RWPE1 (cell line): ENCODE measurements at regions not wholly inside any gene's neighbourhood (a gene's known extent, or its start where the extent isn't known, plus 50 kb on each side); places are given as distances from the start of the nearest gene placed in this dataset.

Experiments
- CTCF ChIA-PET: fragments of 350-600 bp; sonication (Branson Sonifier 250); formaldehyde crosslinking; extraction: SDS; loops from one replicate; lab custom pipeline; 2021; lab: Yijun Ruan, JAX
- POLR2A ChIA-PET: fragments of 400-600 bp; formaldehyde crosslinking; extraction: SDS; loops from one replicate; lab custom pipeline; 2020; ENCODE audit warnings: antibody characterized with exemption; ENCODE audit not compliant: low non-redundant PET; lab: Yijun Ruan, JAX
- DNase-seq: peaks from one replicate; pipeline ENCODE4 v3.0.0; 2012; ENCODE audit warnings: low spot score
- H3K27ac ChIP-seq: fragments of 450-650 bp; 2 replicates; pipeline ENCODE4 v1.5.1; 2017
- CTCF ChIP-seq: fragments of 450-650 bp; conservative IDR thresholded peaks from 2 replicates; pipeline ENCODE4 v1.5.1; 2017; ENCODE audit warnings: low read depth, mild to moderate bottlenecking

GRCh38 chr5:60402161-60402785, 297.7 kb downstream of the DEPDC1B start:
- H3K27ac ChIP-seq = no peak overlapping the region
- no peak for DNase-seq
- TF ChIP-seq CTCF = no peak
- ChIA-PET CTCF (interaction anchor here (0.6 kb wide), 2 partner anchors 23 to 27 kb away, joined by 4 to 8 read pairs; no protein-coding TSS in a partner anchor), POLR2A (no interaction called here)

GRCh38 chr5:60401526-60401925, 298.4 kb downstream of the DEPDC1B start:
- CTCF ChIA-PET = no interaction called here
- POLR2A ChIA-PET = no interaction called here
- DNase-seq = no peak
- H3K27ac ChIP-seq = no peak overlapping the region
- no peak for TF ChIP-seq CTCF

GRCh38 chr5:60399507-60399906, 300.5 kb downstream of the DEPDC1B start:
- DNase-seq = no peak
- no peak for TF ChIP-seq CTCF
- ChIA-PET POLR2A (no interaction called here), CTCF (no interaction called here)
- H3K27ac ChIP-seq = no peak overlapping the region

- no peak overlapping the region for H3K27ac ChIP-seq
- no peak for TF ChIP-seq CTCF
- CTCF ChIA-PET = interaction anchor here (0.7 kb wide), 2 partner anchors 242 to 270 kb away, joined by 3 read pairs; no protein-coding TSS in a partner anchor
- no peak for DNase-seq
- POLR2A ChIA-PET = no interaction called here
Observed at GRCh38 chr5:60395712-60396329, 304.1 kb downstream of the DEPDC1B start.

- DNase-seq = no peak
- POLR2A ChIA-PET = no interaction called here
- no peak for TF ChIP-seq CTCF
- CTCF ChIA-PET = no interaction called here
- H3K27ac ChIP-seq = no peak overlapping the region
Observed at GRCh38 chr5:60387051-60387440, 312.9 kb downstream of the DEPDC1B start.

GRCh38 chr5:60386436-60387050, 313.4 kb downstream of the DEPDC1B start:
- POLR2A ChIA-PET = no interaction called here
- no peak overlapping the region for H3K27ac ChIP-seq
- no peak for TF ChIP-seq CTCF
- no peak for DNase-seq
- CTCF ChIA-PET = interaction anchor here (0.7 kb wide), 1 partner anchor 116 kb away, joined by 3 read pairs; no protein-coding TSS in a partner anchor
